Choroid plexus epithelial cell (primary cell): ENCODE measurements at regions not wholly inside any gene's neighbourhood (a gene's known extent, or its start where the extent isn't known, plus 50 kb on each side); places are given as distances from the start of the nearest gene placed in this dataset.

Experiments used
- DNase-seq: peaks from one replicate; pipeline ENCODE4 v3.0.0-alpha.2; 2010; ENCODE audit warnings: low read depth
- H3K4me3 ChIP-seq: 2 replicates; pipeline ENCODE4 v1.5.1; 2011; ENCODE audit warnings: low read depth, mild to moderate bottlenecking, control low read depth, low read length, moderate library complexity
- TF ChIP-seq, protein P1 (sequence below): conservative IDR thresholded peaks from 2 replicates; pipeline ENCODE4 v1.5.1; 2011; ENCODE audit warnings: low read depth, mild to moderate bottlenecking, control low read depth, inconsistent platforms, low read length, moderate library complexity

DNA sequence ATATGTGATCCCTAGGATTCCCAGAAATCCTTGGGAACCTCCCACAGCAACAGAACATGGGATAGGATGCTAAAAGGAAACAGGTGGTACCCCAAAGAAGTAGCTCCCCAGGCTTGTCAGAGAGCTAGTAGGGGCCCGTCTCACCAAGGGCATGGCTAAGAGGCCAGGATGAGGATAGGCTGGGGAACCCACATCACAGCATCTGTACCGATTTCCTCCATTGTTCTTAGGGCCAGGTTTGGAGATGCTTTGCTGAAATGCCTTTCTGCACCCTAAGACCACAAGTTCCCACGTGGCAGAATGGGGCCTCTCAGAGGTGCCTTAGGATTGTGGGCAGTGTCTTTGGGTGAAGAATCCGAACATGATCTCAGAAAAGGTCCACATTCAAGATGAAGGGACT, 169.5 kb downstream of the HS3ST3B1 start:
- TF ChIP-seq, protein P1, sequence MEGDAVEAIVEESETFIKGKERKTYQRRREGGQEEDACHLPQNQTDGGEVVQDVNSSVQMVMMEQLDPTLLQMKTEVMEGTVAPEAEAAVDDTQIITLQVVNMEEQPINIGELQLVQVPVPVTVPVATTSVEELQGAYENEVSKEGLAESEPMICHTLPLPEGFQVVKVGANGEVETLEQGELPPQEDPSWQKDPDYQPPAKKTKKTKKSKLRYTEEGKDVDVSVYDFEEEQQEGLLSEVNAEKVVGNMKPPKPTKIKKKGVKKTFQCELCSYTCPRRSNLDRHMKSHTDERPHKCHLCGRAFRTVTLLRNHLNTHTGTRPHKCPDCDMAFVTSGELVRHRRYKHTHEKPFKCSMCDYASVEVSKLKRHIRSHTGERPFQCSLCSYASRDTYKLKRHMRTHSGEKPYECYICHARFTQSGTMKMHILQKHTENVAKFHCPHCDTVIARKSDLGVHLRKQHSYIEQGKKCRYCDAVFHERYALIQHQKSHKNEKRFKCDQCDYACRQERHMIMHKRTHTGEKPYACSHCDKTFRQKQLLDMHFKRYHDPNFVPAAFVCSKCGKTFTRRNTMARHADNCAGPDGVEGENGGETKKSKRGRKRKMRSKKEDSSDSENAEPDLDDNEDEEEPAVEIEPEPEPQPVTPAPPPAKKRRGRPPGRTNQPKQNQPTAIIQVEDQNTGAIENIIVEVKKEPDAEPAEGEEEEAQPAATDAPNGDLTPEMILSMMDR, result no peak
- no peak overlapping the region for H3K4me3 ChIP-seq
- no peak for DNase-seq

DNA sequence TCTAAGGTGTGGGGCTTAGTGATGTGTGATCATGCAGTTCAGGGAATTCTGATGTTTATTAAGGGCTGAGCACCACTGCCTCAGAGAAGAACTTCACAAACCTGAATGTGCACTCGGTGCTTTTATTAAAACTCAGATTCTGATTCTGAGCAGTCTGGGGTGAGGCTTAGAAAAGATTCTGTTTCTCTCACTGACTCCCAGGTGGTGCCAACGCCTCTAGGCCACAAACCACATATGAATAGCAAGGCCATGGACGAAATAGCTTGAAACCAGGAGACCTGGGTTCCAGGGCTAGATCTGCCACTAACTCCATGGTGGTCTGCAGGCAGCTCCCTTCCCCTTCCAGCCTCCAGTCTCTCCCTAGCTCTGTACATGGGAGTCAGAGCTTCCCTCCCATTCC, 169.1 kb downstream of the HS3ST3B1 start:
- DNase-seq, result no peak
- no peak overlapping the region for H3K4me3 ChIP-seq
- TF ChIP-seq, protein P1, result no peak

DNA sequence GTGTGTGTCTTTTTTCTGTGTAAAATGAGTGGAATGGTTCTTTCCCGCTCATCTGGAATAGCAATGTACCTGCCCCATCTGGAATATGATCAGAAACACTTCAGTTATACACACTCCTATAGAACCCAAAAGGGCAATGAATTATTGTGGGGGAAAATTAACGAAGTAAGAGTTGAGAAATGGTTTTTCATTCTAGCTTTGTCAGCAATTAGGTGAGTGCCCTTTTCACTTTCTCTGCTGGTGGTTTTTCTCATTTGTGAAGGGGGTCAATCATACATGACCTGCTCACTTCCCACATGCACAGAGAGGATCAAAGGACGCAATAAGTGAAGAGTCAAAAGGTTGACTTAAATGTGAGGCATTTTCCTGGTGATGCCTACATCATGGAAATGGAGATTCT, 168.0 kb downstream of the HS3ST3B1 start:
- H3K4me3 ChIP-seq, result no peak overlapping the region
- TF ChIP-seq, protein P1, result no peak

GRCh38 chr17:14461227-14461548, 160.3 kb downstream of the HS3ST3B1 start:
- TF ChIP-seq, protein P1, result no peak
- DNase-seq, result no peak

More for the DNA sequence above, 168.0 kb downstream of the HS3ST3B1 start:
- DNase-seq, result no peak

DNA sequence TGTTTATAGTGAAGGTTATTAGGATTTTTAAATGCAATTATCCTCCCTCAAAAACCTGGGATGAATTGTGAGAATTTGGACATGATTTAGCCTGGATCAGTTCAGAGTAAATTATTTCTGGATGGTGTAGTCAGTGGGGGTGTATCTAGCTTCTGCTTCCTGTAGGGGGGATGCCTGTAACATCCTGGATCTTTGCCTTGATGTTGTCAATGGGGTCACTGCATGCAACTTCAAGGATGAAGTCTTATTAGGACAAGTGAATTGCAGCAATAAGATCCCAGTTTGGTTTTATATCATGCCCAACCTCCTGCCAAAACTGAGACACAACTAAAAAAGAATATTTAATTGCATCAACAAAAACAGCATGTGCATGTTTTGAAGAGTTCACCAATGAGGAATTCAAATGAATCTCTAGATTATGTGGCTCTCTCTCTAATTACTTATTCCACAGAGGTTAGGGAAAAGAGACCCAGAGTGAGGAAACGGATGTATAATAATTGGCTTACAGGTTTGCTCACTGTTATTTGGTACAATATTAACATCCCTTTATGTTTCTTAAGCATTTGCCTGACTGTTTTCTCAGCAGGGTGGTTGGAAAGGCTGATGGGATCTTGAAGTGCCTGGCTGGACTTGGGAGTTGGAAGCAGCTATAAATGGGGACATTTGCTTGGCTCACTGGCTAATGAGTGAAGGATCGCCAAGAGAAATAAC, 159.8 kb downstream of the HS3ST3B1 start:
- TF ChIP-seq, protein P1, result no peak

More at GRCh38 chr17:14461227-14461548, 160.3 kb downstream of the HS3ST3B1 start:
- H3K4me3 ChIP-seq, result no peak overlapping the region

DNA sequence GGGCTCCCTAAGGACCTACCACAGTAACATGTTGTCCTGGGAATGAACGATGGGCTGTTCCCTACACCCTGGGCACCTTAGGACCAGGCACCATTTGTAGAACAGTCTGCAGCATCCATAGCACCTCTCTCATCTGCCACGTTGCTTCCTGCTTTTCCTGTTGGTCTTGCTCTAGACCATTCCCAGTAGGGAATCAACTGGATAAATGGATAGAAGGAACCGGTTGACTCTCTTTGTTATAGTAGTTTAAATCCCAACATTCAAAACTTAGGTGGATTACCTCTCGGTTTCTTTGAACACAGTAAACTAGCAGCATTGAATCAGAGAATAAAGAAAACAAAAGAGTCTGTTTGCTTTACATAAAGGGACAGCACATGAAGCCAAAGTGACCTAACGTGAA, 159.1 kb downstream of the HS3ST3B1 start:
- TF ChIP-seq, protein P1, result no peak
- no peak for DNase-seq

More for the DNA sequence above, 159.8 kb downstream of the HS3ST3B1 start:
- no peak for DNase-seq
- no peak overlapping the region for H3K4me3 ChIP-seq

DNA sequence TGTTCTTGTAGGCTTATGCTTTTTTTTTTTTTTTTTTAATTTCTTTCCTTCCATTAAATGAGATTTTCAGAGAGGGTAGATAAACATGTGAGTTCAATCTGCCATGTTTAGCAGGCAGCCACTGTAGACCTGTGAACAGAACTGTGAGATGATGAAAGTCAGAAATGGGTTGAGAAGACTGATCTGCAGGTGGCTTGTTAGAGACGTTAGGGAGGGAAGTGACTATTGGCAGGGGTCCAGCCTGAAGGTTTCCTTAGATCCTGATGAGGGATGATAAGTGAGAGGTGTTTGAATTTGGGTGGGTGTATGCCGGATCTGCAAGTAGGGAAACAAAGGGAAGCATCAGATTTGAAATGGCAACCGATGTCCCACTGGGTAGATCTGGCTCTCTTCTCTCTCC, 157.8 kb downstream of the HS3ST3B1 start:
- no peak for DNase-seq
- H3K4me3 ChIP-seq, result no peak overlapping the region
- TF ChIP-seq, protein P1, result no peak

More for the DNA sequence above, 159.1 kb downstream of the HS3ST3B1 start:
- H3K4me3 ChIP-seq, result no peak overlapping the region
